ENCODE measurements at regions not wholly inside any gene's neighbourhood (a gene's known extent, or its start where the extent isn't known, plus 50 kb on each side); places are given as distances from the start of the nearest gene placed in this dataset.

GRCh38 chr17:11035681-11036080, 197.8 kb upstream of the PIRT start:
- TF ChIP-seq EP300 (IDR thresholded peaks at IDR 0.05), result no peak
- TF ChIP-seq, protein P1, sequence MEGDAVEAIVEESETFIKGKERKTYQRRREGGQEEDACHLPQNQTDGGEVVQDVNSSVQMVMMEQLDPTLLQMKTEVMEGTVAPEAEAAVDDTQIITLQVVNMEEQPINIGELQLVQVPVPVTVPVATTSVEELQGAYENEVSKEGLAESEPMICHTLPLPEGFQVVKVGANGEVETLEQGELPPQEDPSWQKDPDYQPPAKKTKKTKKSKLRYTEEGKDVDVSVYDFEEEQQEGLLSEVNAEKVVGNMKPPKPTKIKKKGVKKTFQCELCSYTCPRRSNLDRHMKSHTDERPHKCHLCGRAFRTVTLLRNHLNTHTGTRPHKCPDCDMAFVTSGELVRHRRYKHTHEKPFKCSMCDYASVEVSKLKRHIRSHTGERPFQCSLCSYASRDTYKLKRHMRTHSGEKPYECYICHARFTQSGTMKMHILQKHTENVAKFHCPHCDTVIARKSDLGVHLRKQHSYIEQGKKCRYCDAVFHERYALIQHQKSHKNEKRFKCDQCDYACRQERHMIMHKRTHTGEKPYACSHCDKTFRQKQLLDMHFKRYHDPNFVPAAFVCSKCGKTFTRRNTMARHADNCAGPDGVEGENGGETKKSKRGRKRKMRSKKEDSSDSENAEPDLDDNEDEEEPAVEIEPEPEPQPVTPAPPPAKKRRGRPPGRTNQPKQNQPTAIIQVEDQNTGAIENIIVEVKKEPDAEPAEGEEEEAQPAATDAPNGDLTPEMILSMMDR (IDR thresholded peaks at IDR 0.05), result no peak

All from ovary (tissue), 3 donors.